BJ (cell line): ENCODE measurements at regions not wholly inside any gene's neighbourhood (a gene's known extent, or its start where the extent isn't known, plus 50 kb on each side); places are given as distances from the start of the nearest gene placed in this dataset.
"Not testable (repeated sequence)": the region's sequence is repeated elsewhere in the genome, so short reads cannot be mapped to it uniquely, and the experiment has no call there.

Experiments used
- CTCF ChIA-PET: fragments of 350-600 bp; formaldehyde crosslinking; extraction: SDS; loops from one replicate; lab custom pipeline; 2021; ENCODE audit warnings: antibody characterized with exemption, inconsistent platforms; lab: Yijun Ruan, JAX
- POLR2A ChIA-PET: fragments of 300-600 bp; sonication (Branson Sonifier 250); formaldehyde crosslinking; extraction: SDS; loops from one replicate; lab custom pipeline; 2021; ENCODE audit warnings: antibody characterized with exemption; lab: Charles Lee
- DNase-seq: peaks from one replicate; pipeline ENCODE4 v3.0.0-alpha.2; 2011; ENCODE audit warnings: low read depth
- H3K27me3 ChIP-seq: 2 replicates; pipeline ENCODE4 v1.6.0; 2011; ENCODE audit warnings: low read length; ENCODE audit not compliant: control insufficient read depth, insufficient read depth
- H3K36me3 ChIP-seq: 2 replicates; pipeline ENCODE4 v1.5.1; 2011; ENCODE audit warnings: low read length; ENCODE audit not compliant: control insufficient read depth, insufficient read depth
- H3K4me3 ChIP-seq: 2 replicates; pipeline ENCODE4 v1.5.1; 2011; ENCODE audit warnings: low read depth, mild to moderate bottlenecking, control low read depth, low read length
- TF ChIP-seq, protein P1 (sequence below): IDR thresholded peaks from 2 replicates; pipeline ENCODE4 v1.5.1; 2011; ENCODE audit warnings: low read depth, mild to moderate bottlenecking, control low read depth, inconsistent platforms, low read length, moderate library complexity; ENCODE audit not compliant: insufficient read depth

DNA sequence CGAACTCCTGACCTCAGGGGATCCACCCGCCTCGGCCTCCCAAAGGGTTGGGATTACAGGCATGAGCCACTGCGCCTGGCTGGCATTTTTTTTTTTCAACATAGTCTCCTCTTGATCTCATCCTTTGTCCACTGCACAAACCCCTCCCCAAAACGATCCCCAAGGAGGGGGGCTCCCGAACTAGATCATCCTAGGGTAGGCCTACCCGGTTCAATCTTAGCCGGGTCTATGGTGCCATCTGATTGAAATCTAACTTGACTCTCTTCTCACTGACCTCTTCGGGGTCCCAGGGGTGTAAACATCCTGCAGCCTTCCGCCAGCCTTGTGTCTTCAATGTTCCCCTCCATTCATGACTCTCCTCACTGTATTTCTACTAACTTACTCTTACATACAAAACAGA, 140.5 kb upstream of the CRHR1 start:
- no peak for DNase-seq
- ChIA-PET POLR2A (no interaction called here), CTCF (interaction anchor here (1.6 to 10.3 kb wide), 3 partner anchors 188 to 208 kb away, joined by 9 to 185 read pairs (median 28); no protein-coding TSS in a partner anchor)
- Histone ChIP-seq H3K4me3 (no peak overlapping the region), H3K27me3 (no peaks in the 10 kb centered on the region), H3K36me3 (0 out of 2 replicates have a peak, but pooled peaks cover 2% of the 10 kb centered on the region)
- TF ChIP-seq, protein P1, sequence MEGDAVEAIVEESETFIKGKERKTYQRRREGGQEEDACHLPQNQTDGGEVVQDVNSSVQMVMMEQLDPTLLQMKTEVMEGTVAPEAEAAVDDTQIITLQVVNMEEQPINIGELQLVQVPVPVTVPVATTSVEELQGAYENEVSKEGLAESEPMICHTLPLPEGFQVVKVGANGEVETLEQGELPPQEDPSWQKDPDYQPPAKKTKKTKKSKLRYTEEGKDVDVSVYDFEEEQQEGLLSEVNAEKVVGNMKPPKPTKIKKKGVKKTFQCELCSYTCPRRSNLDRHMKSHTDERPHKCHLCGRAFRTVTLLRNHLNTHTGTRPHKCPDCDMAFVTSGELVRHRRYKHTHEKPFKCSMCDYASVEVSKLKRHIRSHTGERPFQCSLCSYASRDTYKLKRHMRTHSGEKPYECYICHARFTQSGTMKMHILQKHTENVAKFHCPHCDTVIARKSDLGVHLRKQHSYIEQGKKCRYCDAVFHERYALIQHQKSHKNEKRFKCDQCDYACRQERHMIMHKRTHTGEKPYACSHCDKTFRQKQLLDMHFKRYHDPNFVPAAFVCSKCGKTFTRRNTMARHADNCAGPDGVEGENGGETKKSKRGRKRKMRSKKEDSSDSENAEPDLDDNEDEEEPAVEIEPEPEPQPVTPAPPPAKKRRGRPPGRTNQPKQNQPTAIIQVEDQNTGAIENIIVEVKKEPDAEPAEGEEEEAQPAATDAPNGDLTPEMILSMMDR = no peak

DNA sequence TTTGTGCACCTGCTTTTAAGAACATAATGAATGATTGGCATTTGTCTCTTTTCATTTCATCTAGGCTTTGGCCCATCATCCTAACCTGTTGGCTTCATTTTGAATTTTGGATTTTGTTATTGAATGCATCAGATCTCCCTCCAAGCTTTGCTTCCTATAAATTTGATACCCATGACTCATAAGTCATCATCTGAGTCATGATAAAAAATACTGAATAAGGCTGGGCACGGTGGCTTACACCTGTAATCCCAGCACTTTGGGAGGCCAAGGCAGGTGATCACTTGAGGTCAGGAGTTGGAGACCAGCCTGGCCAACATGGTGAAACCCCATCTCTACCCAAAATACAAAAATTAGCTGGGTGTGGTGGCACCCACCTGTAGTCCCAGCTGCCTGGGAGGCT, 139.5 kb upstream of the CRHR1 start:
- H3K36me3 ChIP-seq, DNase-seq, H3K27me3 ChIP-seq, H3K4me3 ChIP-seq, POLR2A ChIA-PET: not testable (repeated sequence)
- CTCF ChIA-PET = interaction anchor here (0.7 to 2.0 kb wide), 3 partner anchors 167 to 207 kb away, joined by 3 to 9 read pairs (median 6); no protein-coding TSS in a partner anchor

DNA sequence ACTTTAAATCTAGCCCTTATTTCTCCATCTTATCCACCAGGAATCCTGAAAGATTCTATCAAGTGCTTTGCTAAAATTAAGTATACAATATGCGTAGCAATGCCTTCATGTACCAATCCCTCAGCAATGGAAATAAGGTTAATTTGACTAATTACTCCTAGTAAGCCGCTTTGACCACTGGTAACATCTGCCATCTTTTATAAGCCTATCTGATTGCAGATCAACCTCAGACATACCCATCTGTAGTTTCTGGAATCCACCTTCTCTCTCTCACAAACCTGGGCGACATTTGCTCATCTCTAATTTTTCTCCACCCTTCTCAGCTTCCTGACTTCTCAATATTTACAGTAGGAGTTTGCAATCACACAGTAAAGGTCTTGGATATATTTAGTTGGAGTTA, 138.8 kb upstream of the CRHR1 start:
- POLR2A ChIA-PET = no interaction called here
- no peak for DNase-seq
- H3K4me3 ChIP-seq = no peak overlapping the region
- CTCF ChIA-PET = interaction anchor here (1.6 to 3.7 kb wide), 3 partner anchors 187 to 207 kb away, joined by 6 to 20 read pairs (median 9); no protein-coding TSS in a partner anchor
- TF ChIP-seq, protein P1 = no peak
- H3K27me3 ChIP-seq = 0 out of 2 replicates have a peak, but pooled peaks cover 1% of the 10 kb centered on the region
- H3K36me3 ChIP-seq = no peaks in the 10 kb centered on the region

DNA sequence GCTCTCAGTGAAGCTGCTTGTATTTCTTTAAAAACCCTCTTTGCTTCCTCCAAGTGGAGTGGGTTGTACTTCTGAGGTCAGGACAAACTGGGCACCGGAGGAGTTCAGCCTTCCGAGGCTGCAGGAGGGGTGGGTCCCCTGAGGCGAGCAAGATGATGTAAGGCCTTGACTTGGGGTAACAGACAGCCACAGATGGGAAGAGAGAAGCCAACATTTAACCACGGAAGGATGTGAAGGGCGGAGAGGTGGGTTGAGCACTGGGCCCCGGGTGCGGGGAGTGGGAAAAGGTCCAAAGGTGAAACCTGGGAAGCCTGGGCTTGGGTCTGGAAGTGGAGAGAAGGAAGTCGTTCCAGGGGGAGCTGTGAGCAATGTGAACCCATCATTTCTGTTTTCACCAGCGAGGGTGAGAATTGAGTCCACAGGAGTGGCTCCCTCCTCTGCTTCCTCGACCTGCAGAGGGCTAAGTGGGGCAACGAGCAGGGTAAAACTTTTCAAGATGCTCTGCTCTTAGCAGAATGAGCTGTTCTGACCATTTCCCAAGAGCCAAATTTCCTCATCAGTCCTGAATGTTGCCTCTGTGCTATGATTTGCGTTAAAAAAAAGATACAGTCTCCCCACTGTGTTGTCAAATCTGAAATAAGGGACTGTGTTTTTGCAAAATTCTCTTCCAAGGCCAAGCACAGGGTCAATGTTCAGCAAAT, 137.7 kb upstream of the CRHR1 start:
- Histone ChIP-seq H3K4me3 (no peak overlapping the region), H3K27me3 (0 out of 2 replicates have a peak, but pooled peaks cover 1% of the 10 kb centered on the region), H3K36me3 (no peaks in the 10 kb centered on the region)
- POLR2A ChIA-PET = no interaction called here
- DNase-seq = no peak
- CTCF ChIA-PET = interaction anchor here (0.7 to 3.7 kb wide), 4 partner anchors 9 to 206 kb away, joined by 3 to 20 read pairs (median 4); no protein-coding TSS in a partner anchor
- TF ChIP-seq, protein P1 = no peak

DNA sequence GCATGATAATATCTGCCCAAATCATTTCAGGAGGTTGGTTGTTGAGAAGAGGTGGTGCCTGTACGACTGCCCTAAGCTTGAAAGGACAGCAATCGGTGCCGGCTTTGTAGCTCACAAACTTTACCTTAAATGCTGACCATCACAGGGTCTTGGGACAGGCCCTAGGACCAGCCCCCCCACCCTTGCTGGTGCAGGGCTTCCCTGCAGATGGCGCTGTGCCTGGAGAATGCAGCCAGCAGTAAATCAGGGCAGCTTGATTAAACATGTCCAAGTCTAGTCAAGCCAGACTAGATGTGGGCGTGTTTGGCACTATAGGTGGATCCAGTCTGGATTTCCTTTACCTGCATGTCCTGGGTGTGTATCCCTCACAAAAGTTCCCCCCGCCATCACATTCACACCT, 135.5 kb upstream of the CRHR1 start:
- ChIA-PET POLR2A (no interaction called here), CTCF (interaction anchor here (3.5 to 3.7 kb wide), 2 partner anchors 8 to 183 kb away, joined by 15 to 20 read pairs; no protein-coding TSS in a partner anchor)

More for the DNA sequence above, 135.5 kb upstream of the CRHR1 start:
- peaks cover 1% of the 10 kb centered on the region; the same call in 1 of the 2 replicates for H3K27me3 ChIP-seq
- no peak overlapping the region for H3K4me3 ChIP-seq
- no peaks in the 10 kb centered on the region for H3K36me3 ChIP-seq
- no peak for DNase-seq
- TF ChIP-seq, protein P1 = no peak
